Tibial nerve (tissue), 4 donors: ENCODE measurements at regions not wholly inside any gene's neighbourhood (a gene's known extent, or its start where the extent isn't known, plus 50 kb on each side); places are given as distances from the start of the nearest gene placed in this dataset.

ENCODE experiments used
- EP300 ChIP-seq, 2 donors: sonication (generic); formaldehyde crosslinking; IDR thresholded peaks; one replicate each; pipeline ENCODE4 v1.6.1; 2017; ENCODE audit warnings: antibody characterized with exemption in 2 of 2, mild to moderate bottlenecking in 1 of 2
- POLR2A ChIP-seq, 2 donors: fragments of 450-650 bp; IDR thresholded peaks; one replicate each; pipeline ENCODE4 v1.6.1; 2017; ENCODE audit warnings: antibody characterized with exemption in 2 of 2, mild to moderate bottlenecking in 2 of 2, moderate library complexity in 2 of 2
- TF ChIP-seq, protein P1 (sequence below), 5 experiments: fragments of 200-600 bp in 3 of 5; fragments of 450-650 bp in 2 of 5; sonication (generic) in 3 of 5; IDR thresholded peaks; one replicate each; pipeline ENCODE4 v1.5.1; 2016 to 2019; ENCODE audit warnings: antibody characterized with exemption in 5 of 5, mild to moderate bottlenecking in 3 of 5, moderate library complexity in 2 of 5

DNA sequence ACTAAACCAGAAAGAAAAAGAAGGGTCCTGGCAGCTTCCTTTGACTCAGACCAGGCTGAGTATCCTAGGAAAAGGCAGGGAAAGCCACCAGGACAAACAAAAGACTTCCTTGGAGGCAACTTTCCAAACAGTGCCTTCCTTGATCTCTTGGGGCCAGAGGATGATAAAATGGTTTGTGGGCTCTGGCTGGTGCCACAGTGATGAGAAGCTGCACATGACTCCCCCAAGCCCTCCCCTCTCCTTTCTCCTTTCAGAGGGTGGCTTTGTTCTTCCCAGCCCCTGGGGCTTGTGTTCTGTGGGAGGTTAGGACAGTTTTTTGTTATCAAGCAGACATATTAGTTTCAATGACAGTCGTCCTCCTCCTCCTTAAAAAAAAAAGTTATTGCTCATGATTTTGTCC lies 183.2 kb downstream of the SEM1 start:
- TF ChIP-seq POLR2A (IDR thresholded peaks at IDR 0.05) (no peak), EP300 (IDR thresholded peaks at IDR 0.05) (no peak)
- TF ChIP-seq, protein P1, sequence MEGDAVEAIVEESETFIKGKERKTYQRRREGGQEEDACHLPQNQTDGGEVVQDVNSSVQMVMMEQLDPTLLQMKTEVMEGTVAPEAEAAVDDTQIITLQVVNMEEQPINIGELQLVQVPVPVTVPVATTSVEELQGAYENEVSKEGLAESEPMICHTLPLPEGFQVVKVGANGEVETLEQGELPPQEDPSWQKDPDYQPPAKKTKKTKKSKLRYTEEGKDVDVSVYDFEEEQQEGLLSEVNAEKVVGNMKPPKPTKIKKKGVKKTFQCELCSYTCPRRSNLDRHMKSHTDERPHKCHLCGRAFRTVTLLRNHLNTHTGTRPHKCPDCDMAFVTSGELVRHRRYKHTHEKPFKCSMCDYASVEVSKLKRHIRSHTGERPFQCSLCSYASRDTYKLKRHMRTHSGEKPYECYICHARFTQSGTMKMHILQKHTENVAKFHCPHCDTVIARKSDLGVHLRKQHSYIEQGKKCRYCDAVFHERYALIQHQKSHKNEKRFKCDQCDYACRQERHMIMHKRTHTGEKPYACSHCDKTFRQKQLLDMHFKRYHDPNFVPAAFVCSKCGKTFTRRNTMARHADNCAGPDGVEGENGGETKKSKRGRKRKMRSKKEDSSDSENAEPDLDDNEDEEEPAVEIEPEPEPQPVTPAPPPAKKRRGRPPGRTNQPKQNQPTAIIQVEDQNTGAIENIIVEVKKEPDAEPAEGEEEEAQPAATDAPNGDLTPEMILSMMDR (IDR thresholded peaks at IDR 0.05): no peak
